Body of pancreas (tissue), 4 donors: ENCODE measurements at regions not wholly inside any gene's neighbourhood (a gene's known extent, or its start where the extent isn't known, plus 50 kb on each side); places are given as distances from the start of the nearest gene placed in this dataset.

Source experiments
- ATAC-seq: fragments of 150-250 bp; one replicate; pipeline ENCODE4 v1.9.1; 2016
- DNase-seq, 4 donors: peaks; one replicate each; pipeline ENCODE4 v3.0.0-alpha.2; 2019
- H3K27ac ChIP-seq, 4 donors: fragments of 200-600 bp; sonication (generic); 1 replicate in 3 of 4; 2 replicates in 1 of 4; pipeline versions ENCODE4 v1.5.1 to v1.6.1; 2016 to 2019; ENCODE audit warnings: mild to moderate bottlenecking in 1 of 4, mixed read lengths in 1 of 4, moderate library complexity in 1 of 4
- H3K27me3 ChIP-seq, 2 donors: fragments of 200-600 bp; sonication (generic); one replicate each; pipeline ENCODE4 v1.6.0; 2016; ENCODE audit warnings: mild to moderate bottlenecking in 1 of 2
- H3K36me3 ChIP-seq, 2 donors: fragments of 200-600 bp; sonication (generic); replicated peaks in 1 of 2; 2 replicates each; pipeline ENCODE4 v1.5.1; 2016; ENCODE audit warnings: low read depth in 2 of 2; ENCODE audit not compliant: insufficient read depth in 1 of 2
- H3K4me1 ChIP-seq: fragments of 200-600 bp; sonication (generic); one replicate; pipeline ENCODE4 v1.6.0; 2016
- H3K4me3 ChIP-seq, 2 donors: fragments of 200-600 bp; sonication (generic); 1 replicate in 1 of 2; 2 replicates in 1 of 2; pipeline ENCODE4 v1.5.1; 2016 to 2019
- H3K9me3 ChIP-seq, 3 donors: fragments of 200-600 bp; sonication (generic); 1 replicate in 2 of 3; 2 replicates in 1 of 3; pipeline ENCODE4 v1.5.1; 2016
- CTCF ChIP-seq, 7 experiments: fragments of 450-650 bp in 4 of 7; fragments of 200-600 bp in 3 of 7; sonication (generic) in 3 of 7; IDR thresholded peaks; one replicate each; pipeline ENCODE4 v1.5.1; 2016 to 2019; ENCODE audit warnings: antibody characterized with exemption in 7 of 7
- POLR2A ChIP-seq, 3 donors: fragments of 450-650 bp; IDR thresholded peaks; one replicate each; pipeline ENCODE4 v1.6.1; 2016; ENCODE audit warnings: antibody characterized with exemption in 3 of 3, mild to moderate bottlenecking in 2 of 3
- WGBS, 2 donors: methylation state at CpG; one replicate each; pipeline ENCODE4 v1.1.5; 2017; 5-methylcytosine and 5-hydroxymethylcytosine counted together
- intact Hi-C: fragments of 100-400 bp; cut with DNase I; formaldehyde crosslinking; loops from one replicate; pipeline ENCODE4 v1.15.1; 2023

GRCh38 chrX:107565931-107566603 is 62.2 kb upstream of the PRPS1 start:
- TF ChIP-seq CTCF (IDR thresholded peaks at IDR 0.05) (no peak), POLR2A (IDR thresholded peaks at IDR 0.05) (no peak)
- DNase-seq (peak; percentile 41 to 69 (median 62)), ATAC-seq (peak; percentile 95)
- Histone ChIP-seq H3K9me3 (no peaks in the 10 kb centered on the region), H3K4me1 (peaks cover 4% of the 10 kb centered on the region), H3K27me3 (no peaks in the 10 kb centered on the region), H3K36me3 (no peaks in the 10 kb centered on the region), H3K27ac (peak overlapping the region in 3 of 4 donors; percentile 39 to 72 (median 62)), H3K4me3 (no peak overlapping the region)
- intact Hi-C loops: no loop called here
- WGBS, 2 donors: 5 to 13% methylated on average over 4 to 7 of the region's 7 CpGs

GRCh38 chrX:107566604-107567262 is 61.6 kb upstream of the PRPS1 start:
- no peak for TF ChIP-seq POLR2A (IDR thresholded peaks at IDR 0.05)
- no peak for TF ChIP-seq CTCF (IDR thresholded peaks at IDR 0.05)
- intact Hi-C loops: no loop called here

GRCh38 chrX:107567370-107567769 is 60.9 kb upstream of the PRPS1 start:
- H3K4me1 ChIP-seq: peaks cover 4% of the 10 kb centered on the region
- no peaks in the 10 kb centered on the region for H3K9me3 ChIP-seq
- ATAC-seq (no peak), DNase-seq (no peak)
- H3K27me3 ChIP-seq: no peaks in the 10 kb centered on the region
- intact Hi-C loops: no loop called here
- TF ChIP-seq CTCF (IDR thresholded peaks at IDR 0.05) (no peak), POLR2A (IDR thresholded peaks at IDR 0.05) (no peak)
- no peaks in the 10 kb centered on the region for H3K36me3 ChIP-seq
- no peak overlapping the region for H3K4me3 ChIP-seq
- no peak overlapping the region for H3K27ac ChIP-seq
- WGBS, 2 donors: 10% methylated on average over 2 of the region's 2 CpGs

More at GRCh38 chrX:107566604-107567262, 61.6 kb upstream of the PRPS1 start:
- Histone ChIP-seq H3K27ac (no peak overlapping the region), H3K4me3 (no peak overlapping the region), H3K36me3 (no peaks in the 10 kb centered on the region), H3K9me3 (no peaks in the 10 kb centered on the region), H3K27me3 (no peaks in the 10 kb centered on the region), H3K4me1 (peaks cover 4% of the 10 kb centered on the region)
- WGBS, 2 donors: 53 to 68% methylated on average over 2 of the region's 2 CpGs
- ATAC-seq (no peak), DNase-seq (no peak)

- peaks cover 7% of the 10 kb centered on the region for H3K4me1 ChIP-seq
- WGBS, 2 donors: 72 to 94% methylated on average over 8 to 9 of the region's 9 CpGs
- no peak for ATAC-seq
- intact Hi-C loops: no loop called here
- TF ChIP-seq CTCF (IDR thresholded peaks at IDR 0.05): no peak
- H3K4me3 ChIP-seq: no peak overlapping the region
- no peak overlapping the region for H3K27ac ChIP-seq
- H3K27me3 ChIP-seq: no peaks in the 10 kb centered on the region
- H3K36me3 ChIP-seq: no peaks in the 10 kb centered on the region
- peak in 2 of 4 donors; percentile 5 to 59 for DNase-seq
- no peaks in the 10 kb centered on the region for H3K9me3 ChIP-seq
Observed at GRCh38 chrX:107571296-107571998, 56.9 kb upstream of the PRPS1 start.
